GM23338 (cell line): ENCODE measurements at regions not wholly inside any gene's neighbourhood (a gene's known extent, or its start where the extent isn't known, plus 50 kb on each side); places are given as distances from the start of the nearest gene placed in this dataset.

Source experiments
- ATAC-seq: fragments of 200-7000 bp; cut with Tn5 transposase; 3 replicates; pipeline ENCODE4 v1.9.1; 2020
- DNase-seq: peaks from one replicate; pipeline ENCODE4 v3.0.0-alpha.2; 2015; ENCODE audit warnings: low spot score
- H2AFZ ChIP-seq: fragments of 200-600 bp; sonication (generic); 2 replicates; pipeline ENCODE4 v1.8.0; 2016; ENCODE audit warnings: antibody characterized with exemption, mild to moderate bottlenecking, moderate library complexity
- H3F3A ChIP-seq: fragments of 200-600 bp; sonication (generic); replicated peaks from 2 replicates; pipeline ENCODE4 v1.8.0; 2017; ENCODE audit warnings: antibody characterized with exemption, mixed run types, low read depth
- H3K27ac ChIP-seq: fragments of 200-600 bp; sonication (generic); 2 replicates; pipeline ENCODE4 v1.6.1; 2016; ENCODE audit warnings: low read depth
- H3K27me3 ChIP-seq: fragments of 200-600 bp; sonication (generic); 2 replicates; pipeline ENCODE4 v1.8.0; 2016; ENCODE audit warnings: mild to moderate bottlenecking, mixed run types, moderate library complexity; ENCODE audit not compliant: insufficient read depth
- H3K36me3 ChIP-seq: fragments of 200-600 bp; sonication (generic); 2 replicates; pipeline ENCODE4 v1.8.0; 2016; ENCODE audit warnings: mild to moderate bottlenecking; ENCODE audit not compliant: insufficient read depth
- H3K4me1 ChIP-seq: fragments of 200-600 bp; sonication (generic); 2 replicates; pipeline ENCODE4 v1.8.0; 2016; ENCODE audit warnings: mild to moderate bottlenecking, moderate library complexity; ENCODE audit not compliant: insufficient read depth
- H3K4me2 ChIP-seq: fragments of 200-600 bp; sonication (generic); 2 replicates; pipeline ENCODE4 v1.7.1; 2017; ENCODE audit warnings: mixed run types
- H3K4me3 ChIP-seq: fragments of 200-600 bp; sonication (generic); 2 replicates; pipeline ENCODE4 v1.6.1; 2016; ENCODE audit warnings: mixed run types
- H3K79me2 ChIP-seq: fragments of 200-600 bp; sonication (generic); replicated peaks from 2 replicates; pipeline ENCODE4 v1.8.0; 2017; ENCODE audit warnings: mild to moderate bottlenecking; ENCODE audit not compliant: insufficient read depth
- H3K9me2 ChIP-seq: fragments of 200-600 bp; sonication (generic); 2 replicates; pipeline ENCODE4 v1.8.0; 2017; ENCODE audit not compliant: insufficient read depth
- H4K20me1 ChIP-seq: fragments of 200-600 bp; sonication (generic); replicated peaks from 2 replicates; pipeline ENCODE4 v1.8.0; 2017; ENCODE audit warnings: mild to moderate bottlenecking; ENCODE audit not compliant: insufficient read depth
- H3K27ac Mint-ChIP-seq: 2 replicates; pipeline ENCODE4 v1.8.0; 2020; ENCODE audit warnings: inconsistent platforms, mild to moderate bottlenecking, moderate library complexity, mixed read lengths
- H3K27me3 Mint-ChIP-seq: 3 replicates; pipeline ENCODE4 v1.8.0; 2022; ENCODE audit warnings: low read depth, mild to moderate bottlenecking, moderate library complexity, mixed read lengths, inconsistent platforms; ENCODE audit not compliant: insufficient read depth, poor library complexity
- H3K36me3 Mint-ChIP-seq: 3 replicates; pipeline ENCODE4 v1.8.0; 2021; ENCODE audit warnings: low read depth, mild to moderate bottlenecking, inconsistent platforms, moderate library complexity, mixed read lengths
- H3K4me1 Mint-ChIP-seq: 3 replicates; pipeline ENCODE4 v1.8.0; 2020; ENCODE audit warnings: mild to moderate bottlenecking, inconsistent platforms, mixed read lengths
- H3K4me3 Mint-ChIP-seq: 3 replicates; pipeline ENCODE4 v1.8.0; 2021; ENCODE audit warnings: moderate library complexity, mild to moderate bottlenecking, inconsistent platforms, mixed read lengths
- H3K9me3 Mint-ChIP-seq: 3 replicates; pipeline ENCODE4 v1.8.0; 2020; ENCODE audit warnings: moderate library complexity, mild to moderate bottlenecking, inconsistent platforms, mixed read lengths
- CTCF ChIP-seq, 2 experiments: fragments of 200-600 bp in 1 of 2; sonication (generic) in 1 of 2; conservative IDR thresholded peaks; 2 replicates each; pipeline versions ENCODE4 v1.5.1 to v1.6.1; 2016 to 2017; ENCODE audit warnings: antibody characterized with exemption in 2 of 2, low read depth in 2 of 2, mild to moderate bottlenecking in 2 of 2, moderate library complexity in 1 of 2
- ETS1 ChIP-seq: IDR thresholded peaks from 2 replicates; pipeline ENCODE4 v1.6.1; 2016; ENCODE audit warnings: antibody characterized with exemption
- EZH2 ChIP-seq: fragments of 200-600 bp; sonication (generic); IDR thresholded peaks from one replicate; pipeline ENCODE4 v1.8.0; 2017; ENCODE audit warnings: antibody characterized with exemption, mild to moderate bottlenecking, low read depth; ENCODE audit not compliant: unreplicated experiment
- EZH2phosphoT487 ChIP-seq: fragments of 200-600 bp; sonication (generic); IDR thresholded peaks from one replicate; pipeline ENCODE4 v1.8.1; 2018; ENCODE audit warnings: antibody characterized with exemption; ENCODE audit not compliant: unreplicated experiment
- POLR2AphosphoS5 ChIP-seq: IDR thresholded peaks from 2 replicates; pipeline ENCODE4 v1.6.1; 2016; ENCODE audit warnings: antibody characterized with exemption, low read depth
- STAT1 ChIP-seq: IDR thresholded peaks from one replicate; pipeline ENCODE4 v1.6.1; 2016; ENCODE audit warnings: antibody characterized with exemption; ENCODE audit not compliant: unreplicated experiment
- ZNF114 ChIP-seq: fragments of 250-450 bp; sonication (Bioruptor Pico); IDR thresholded peaks from 2 replicates; pipeline ENCODE4 v1.5.0; 2020; ENCODE audit warnings: mild to moderate bottlenecking, moderate library complexity
- ZNF462 ChIP-seq: fragments of 250-450 bp; sonication (Bioruptor Pico); IDR thresholded peaks from 2 replicates; pipeline ENCODE4 v1.5.0; 2020; ENCODE audit warnings: mild to moderate bottlenecking, moderate library complexity

- peaks cover 2% of the 10 kb centered on the region for H3K27me3 Mint-ChIP-seq
- no peaks in the 10 kb centered on the region for H3K9me3 Mint-ChIP-seq
- no peak overlapping the region for H3K4me3 ChIP-seq
- H3K79me2 ChIP-seq = no peaks in the 10 kb centered on the region
- DNase-seq (no peak), ATAC-seq (no peak)
- no peaks in the 10 kb centered on the region for H4K20me1 ChIP-seq
- H3K36me3 Mint-ChIP-seq = no peaks in the 10 kb centered on the region
- H3K4me1 Mint-ChIP-seq = no peaks in the 10 kb centered on the region
- H2AFZ ChIP-seq = no peak overlapping the region
- no peaks in the 10 kb centered on the region for H3F3A ChIP-seq
- H3K27me3 ChIP-seq = no peaks in the 10 kb centered on the region
- H3K27ac ChIP-seq = no peak overlapping the region
- H3K27ac Mint-ChIP-seq = no peak overlapping the region
- no peak overlapping the region for H3K4me3 Mint-ChIP-seq
- H3K36me3 ChIP-seq = no peaks in the 10 kb centered on the region
- no peak for TF ChIP-seq EZH2
- no peak for TF ChIP-seq EZH2phosphoT487
- TF ChIP-seq CTCF (conservative IDR thresholded peaks at IDR 0.05; ENCODE audit: low read depth in 2 of 2) = no peak
- TF ChIP-seq POLR2AphosphoS5 = no peak
- no peak overlapping the region for H3K4me2 ChIP-seq
- no peaks in the 10 kb centered on the region for H3K9me2 ChIP-seq
- H3K4me1 ChIP-seq = no peaks in the 10 kb centered on the region
Measured at GRCh38 chrX:22520128-22520828, 247.6 kb downstream of the CBLL2 start.

- TF ChIP-seq STAT1 = no peak
- TF ChIP-seq ETS1 = no peak
- no peak for TF ChIP-seq POLR2AphosphoS5
- no peaks in the 10 kb centered on the region for H3K27me3 Mint-ChIP-seq
- no peak overlapping the region for H3K27ac Mint-ChIP-seq
- Histone ChIP-seq H3K4me1 (no peaks in the 10 kb centered on the region), H3K27me3 (no peaks in the 10 kb centered on the region), H3K79me2 (no peaks in the 10 kb centered on the region), H4K20me1 (no peaks in the 10 kb centered on the region), H3K9me2 (no peaks in the 10 kb centered on the region), H3K27ac (no peak overlapping the region), H3K4me2 (no peak overlapping the region), H3K36me3 (no peaks in the 10 kb centered on the region), H3F3A (no peaks in the 10 kb centered on the region), H2AFZ (no peak overlapping the region), H3K4me3 (no peak overlapping the region)
- no peak for DNase-seq
- no peaks in the 10 kb centered on the region for H3K9me3 Mint-ChIP-seq
- H3K4me1 Mint-ChIP-seq = no peaks in the 10 kb centered on the region
- no peaks in the 10 kb centered on the region for H3K36me3 Mint-ChIP-seq
- H3K4me3 Mint-ChIP-seq = no peak overlapping the region
- ATAC-seq = no peak
Measured at GRCh38 chrX:22526339-22526738, 253.6 kb downstream of the CBLL2 start.

GRCh38 chrX:22527302-22527701 is 254.6 kb downstream of the CBLL2 start:
- Mint-ChIP-seq H3K36me3 (no peaks in the 10 kb centered on the region), H3K27ac (no peak overlapping the region), H3K27me3 (no peaks in the 10 kb centered on the region), H3K9me3 (no peaks in the 10 kb centered on the region), H3K4me1 (no peaks in the 10 kb centered on the region), H3K4me3 (no peak overlapping the region)
- H3K27me3 ChIP-seq = no peaks in the 10 kb centered on the region
- no peak for DNase-seq
- H3K79me2 ChIP-seq = no peaks in the 10 kb centered on the region
- no peak overlapping the region for H3K4me2 ChIP-seq
- ATAC-seq = no peak
- H2AFZ ChIP-seq = no peak overlapping the region
- H4K20me1 ChIP-seq = no peaks in the 10 kb centered on the region
- no peaks in the 10 kb centered on the region for H3K9me2 ChIP-seq
- no peak overlapping the region for H3K4me3 ChIP-seq
- no peak overlapping the region for H3K27ac ChIP-seq
- H3F3A ChIP-seq = no peaks in the 10 kb centered on the region
- H3K36me3 ChIP-seq = no peaks in the 10 kb centered on the region
- H3K4me1 ChIP-seq = no peaks in the 10 kb centered on the region
- TF ChIP-seq EZH2phosphoT487 (no peak), ZNF114 (CRISPR knock-in tag) (no peak), ZNF462 (no peak)
